Transverse colon (tissue), 3 donors: ENCODE measurements at regions not wholly inside any gene's neighbourhood (a gene's known extent, or its start where the extent isn't known, plus 50 kb on each side); places are given as distances from the start of the nearest gene placed in this dataset.

Experiments used
- EP300 ChIP-seq: sonication (generic); formaldehyde crosslinking; IDR thresholded peaks from one replicate; pipeline ENCODE4 v1.6.1; 2017; ENCODE audit warnings: antibody characterized with exemption, low read depth
- POLR2A ChIP-seq: fragments of 450-650 bp; IDR thresholded peaks from one replicate; pipeline ENCODE4 v1.6.1; 2016; ENCODE audit warnings: antibody characterized with exemption, mild to moderate bottlenecking, moderate library complexity
- TF ChIP-seq, protein P1 (sequence below), 5 experiments: fragments of 200-600 bp in 3 of 5; fragments of 450-650 bp in 2 of 5; sonication (generic) in 3 of 5; IDR thresholded peaks; 1 replicate in 2 of 5; 2 replicates in 3 of 5; pipeline ENCODE4 v1.5.1; 2016 to 2017; ENCODE audit warnings: antibody characterized with exemption in 5 of 5, inconsistent platforms in 3 of 5, mild to moderate bottlenecking in 2 of 5, moderate library complexity in 1 of 5

DNA sequence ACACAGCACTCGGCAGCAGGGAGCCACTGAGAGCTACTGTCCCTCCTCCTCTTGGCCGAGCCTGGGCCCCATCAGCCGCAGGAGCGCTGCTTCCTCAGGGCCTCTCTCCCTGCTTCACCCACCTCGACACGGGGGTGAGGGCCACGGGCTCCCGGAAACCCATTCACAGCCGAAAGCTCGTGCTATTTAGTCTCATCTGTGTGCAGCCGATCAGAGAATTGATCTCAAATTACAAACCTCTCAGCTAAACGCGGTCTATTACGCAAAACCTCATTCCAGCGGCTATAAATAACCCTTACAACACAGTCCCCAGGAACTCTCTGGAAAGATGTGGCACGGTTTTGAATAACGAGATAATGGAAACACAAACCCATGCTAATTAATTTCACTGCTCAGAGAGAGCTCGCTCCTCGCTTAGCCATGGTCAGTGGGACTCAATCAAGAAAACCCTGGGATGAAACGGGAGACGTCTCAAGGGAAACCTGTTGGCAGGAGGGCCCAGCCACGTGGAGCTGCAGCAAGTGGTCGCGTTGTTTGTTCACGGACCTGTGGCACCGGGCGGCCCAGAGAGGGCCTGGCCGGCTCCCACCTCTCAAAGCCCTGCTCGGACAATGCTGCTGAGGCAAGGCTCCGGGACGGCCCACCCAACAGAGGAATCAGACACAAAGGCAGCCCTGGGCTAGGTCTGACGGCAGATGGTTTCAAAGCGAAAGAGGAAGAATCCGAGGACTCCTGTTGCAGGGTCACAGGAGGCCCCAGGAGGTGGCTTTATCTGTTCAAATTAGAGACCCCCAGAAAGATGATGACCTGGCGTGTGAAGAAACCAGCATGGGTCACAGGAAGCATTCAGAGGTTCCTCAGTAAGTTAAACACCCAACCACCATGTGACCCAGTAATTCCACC lies 210.5 kb downstream of the CTTN start:
- TF ChIP-seq POLR2A: no peak
- no peak for TF ChIP-seq EP300
- TF ChIP-seq, protein P1, sequence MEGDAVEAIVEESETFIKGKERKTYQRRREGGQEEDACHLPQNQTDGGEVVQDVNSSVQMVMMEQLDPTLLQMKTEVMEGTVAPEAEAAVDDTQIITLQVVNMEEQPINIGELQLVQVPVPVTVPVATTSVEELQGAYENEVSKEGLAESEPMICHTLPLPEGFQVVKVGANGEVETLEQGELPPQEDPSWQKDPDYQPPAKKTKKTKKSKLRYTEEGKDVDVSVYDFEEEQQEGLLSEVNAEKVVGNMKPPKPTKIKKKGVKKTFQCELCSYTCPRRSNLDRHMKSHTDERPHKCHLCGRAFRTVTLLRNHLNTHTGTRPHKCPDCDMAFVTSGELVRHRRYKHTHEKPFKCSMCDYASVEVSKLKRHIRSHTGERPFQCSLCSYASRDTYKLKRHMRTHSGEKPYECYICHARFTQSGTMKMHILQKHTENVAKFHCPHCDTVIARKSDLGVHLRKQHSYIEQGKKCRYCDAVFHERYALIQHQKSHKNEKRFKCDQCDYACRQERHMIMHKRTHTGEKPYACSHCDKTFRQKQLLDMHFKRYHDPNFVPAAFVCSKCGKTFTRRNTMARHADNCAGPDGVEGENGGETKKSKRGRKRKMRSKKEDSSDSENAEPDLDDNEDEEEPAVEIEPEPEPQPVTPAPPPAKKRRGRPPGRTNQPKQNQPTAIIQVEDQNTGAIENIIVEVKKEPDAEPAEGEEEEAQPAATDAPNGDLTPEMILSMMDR (IDR thresholded peaks at IDR 0.05): no peak
